B cell (primary cell): ENCODE measurements at regions not wholly inside any gene's neighbourhood (a gene's known extent, or its start where the extent isn't known, plus 50 kb on each side); places are given as distances from the start of the nearest gene placed in this dataset.

Source experiments
- ATAC-seq: fragments of 200-7000 bp; cut with Tn5 transposase; one replicate; pipeline ENCODE4 v1.10.0; 2021; ENCODE audit warnings: low read depth, mild to moderate bottlenecking, moderate number of reproducible peaks, moderate library complexity
- CTCF ChIA-PET: fragments of 350-600 bp; sonication (Branson Sonifier 250); formaldehyde crosslinking; loops from one replicate; lab custom pipeline; 2021; ENCODE audit warnings: antibody characterized with exemption, inconsistent platforms; lab: Charles Lee
- POLR2A ChIA-PET: fragments of 350-600 bp; sonication (Branson Sonifier 250); formaldehyde crosslinking; loops from one replicate; lab custom pipeline; 2021; ENCODE audit warnings: antibody characterized with exemption; lab: Charles Lee
- DNase-seq: peaks from one replicate; pipeline ENCODE4 v3.0.0; 2013
- H2AFZ ChIP-seq: 2 replicates; pipeline ENCODE4 v1.6.1; 2012; ENCODE audit warnings: mild to moderate bottlenecking, low read depth, low read length; ENCODE audit not compliant: insufficient read depth, poor library complexity, severe bottlenecking
- H3K27ac ChIP-seq, 2 donors: 1 replicate in 1 of 2; 2 replicates in 1 of 2; pipeline ENCODE4 v1.5.1; 2012 to 2013; ENCODE audit warnings: low read length in 2 of 2, mild to moderate bottlenecking in 2 of 2, moderate library complexity in 1 of 2
- H3K27me3 ChIP-seq, 4 experiments: fragments of 200-600 bp in 1 of 4; sonication (generic) in 1 of 4; replicated peaks in 1 of 4; 1 replicate in 2 of 4; 2 replicates in 2 of 4; pipeline versions ENCODE4 v1.6.1 to v1.7.0; 2013 to 2016; ENCODE audit warnings: low read length in 3 of 4, mild to moderate bottlenecking in 2 of 4, mixed read lengths in 1 of 4, moderate library complexity in 1 of 4; ENCODE audit not compliant: insufficient read depth in 4 of 4, control insufficient read depth in 3 of 4; ENCODE audit errors: control extremely low read depth in 1 of 4
- H3K36me3 ChIP-seq, 2 experiments: replicated peaks in 1 of 2; 1 replicate in 1 of 2; 2 replicates in 1 of 2; pipeline versions ENCODE4 v1.6.1 to v1.7.1; 2013; ENCODE audit warnings: low read length in 1 of 2; ENCODE audit not compliant: insufficient read depth in 2 of 2, control insufficient read depth in 1 of 2; ENCODE audit errors: control extremely low read depth in 1 of 2, extremely low read depth in 1 of 2
- H3K4me1 ChIP-seq, 2 donors: fragments of 200-600 bp in 1 of 2; sonication (generic) in 1 of 2; 1 replicate in 1 of 2; 2 replicates in 1 of 2; pipeline versions ENCODE4 v1.5.1 to v1.6.1; 2013 to 2017; ENCODE audit warnings: low read length in 2 of 2; ENCODE audit not compliant: control insufficient read depth in 2 of 2, insufficient read depth in 2 of 2
- H3K4me2 ChIP-seq: replicated peaks from 2 replicates; pipeline ENCODE3; 2012; ENCODE audit warnings: mild to moderate bottlenecking, low read depth, low read length; ENCODE audit not compliant: poor library complexity, severe bottlenecking
- H3K4me3 ChIP-seq, 5 experiments: fragments of 200-600 bp in 1 of 5; sonication (generic) in 1 of 5; 1 replicate in 3 of 5; 2 replicates in 2 of 5; pipeline versions ENCODE4 v1.5.1 to v1.7.0; 2011 to 2016; ENCODE audit warnings: low read length in 4 of 5, mild to moderate bottlenecking in 4 of 5, low read depth in 2 of 5, control low read depth in 1 of 5, moderate library complexity in 1 of 5; ENCODE audit not compliant: insufficient read depth in 1 of 5; ENCODE audit errors: control extremely low read depth in 1 of 5, extremely low read depth in 1 of 5
- H3K79me2 ChIP-seq: fragments of 200-600 bp; sonication (generic); one replicate; pipeline ENCODE4 v1.6.0; 2016; ENCODE audit warnings: low read length; ENCODE audit not compliant: control insufficient read depth, insufficient read depth
- H3K9ac ChIP-seq: fragments of 200-600 bp; sonication (generic); 2 replicates; pipeline ENCODE4 v1.6.1; 2017; ENCODE audit warnings: mild to moderate bottlenecking, low read length, moderate library complexity
- H3K9me3 ChIP-seq, 3 donors: one replicate each; pipeline versions ENCODE4 v1.6.1 to v1.7.1; 2013; ENCODE audit warnings: low read length in 2 of 3; ENCODE audit not compliant: control insufficient read depth in 2 of 3, insufficient read depth in 1 of 3; ENCODE audit errors: control extremely low read depth in 1 of 3
- H4K20me1 ChIP-seq: 2 replicates; pipeline ENCODE4 v1.6.0; 2012; ENCODE audit warnings: mild to moderate bottlenecking, low read length; ENCODE audit not compliant: insufficient read depth, control insufficient read depth, poor library complexity, severe bottlenecking
- H3K27ac Mint-ChIP-seq: one replicate; pipeline ENCODE4 v1.8.0; 2021; ENCODE audit warnings: mixed read lengths
- H3K27me3 Mint-ChIP-seq: one replicate; pipeline ENCODE4 v1.8.0; 2021; ENCODE audit warnings: mixed read lengths
- H3K4me1 Mint-ChIP-seq: one replicate; pipeline ENCODE4 v1.8.0; 2021; ENCODE audit warnings: mixed read lengths
- H3K4me3 Mint-ChIP-seq: one replicate; pipeline ENCODE4 v1.8.0; 2021; ENCODE audit warnings: mixed read lengths
- H3K9me3 Mint-ChIP-seq: one replicate; pipeline ENCODE4 v1.8.0; 2022; ENCODE audit warnings: mixed read lengths; ENCODE audit not compliant: insufficient read depth
- CTCF ChIP-seq: fragments of 200-600 bp; IDR thresholded peaks from one replicate; pipeline ENCODE4 v1.8.0; 2022; ENCODE audit warnings: antibody characterized with exemption, mild to moderate bottlenecking
- EZH2 ChIP-seq: IDR thresholded peaks from 2 replicates; pipeline ENCODE4 v1.6.1; 2012; ENCODE audit warnings: borderline replicate concordance, low read depth, mild to moderate bottlenecking, moderate library complexity, low read length; ENCODE audit not compliant: insufficient read depth, poor library complexity, severe bottlenecking
- WGBS: methylation state at CpG from one replicate; pipeline ENCODE4 v1.1.5; 2013; ENCODE audit warnings: missing lambda C conversion rate; ENCODE audit not compliant: insufficient coverage; 5-methylcytosine and 5-hydroxymethylcytosine counted together
- intact Hi-C: fragments of 100-400 bp; cut with micrococcal nuclease; formaldehyde crosslinking; loops from one replicate; pipeline ENCODE4 v1.10.0; 2022

GRCh38 chr3:144127014-144127413, 155.4 kb downstream of the DIPK2A start:
- TF ChIP-seq CTCF: no peak
- TF ChIP-seq EZH2: no peak
- WGBS: no CpG with 5 or more reads among the region's 3 CpGs
- H3K79me2 ChIP-seq: no peaks in the 10 kb centered on the region
- intact Hi-C loops: no loop called here
- H4K20me1 ChIP-seq: no peaks in the 10 kb centered on the region
- H3K36me3 ChIP-seq: no peaks in the 10 kb centered on the region
- no peak overlapping the region for H3K4me2 ChIP-seq
- no peak overlapping the region for H3K9ac ChIP-seq
- ATAC-seq: no peak
- H3K27me3 ChIP-seq: no peaks in the 10 kb centered on the region
- H3K27ac Mint-ChIP-seq: no peak overlapping the region
- no peak for DNase-seq
- H3K4me3 Mint-ChIP-seq: no peak overlapping the region
- H3K4me1 ChIP-seq: no peaks in the 10 kb centered on the region
- peaks cover 0 to 6% (median 0%) of the 10 kb centered on the region in 3 donors for H3K9me3 ChIP-seq
- peaks cover 4% of the 10 kb centered on the region for H3K9me3 Mint-ChIP-seq
- ChIA-PET CTCF (no interaction called here), POLR2A (no interaction called here)
- no peak overlapping the region for H3K4me3 ChIP-seq
- no peak overlapping the region for H3K27ac ChIP-seq
- no peak overlapping the region for H2AFZ ChIP-seq
- H3K4me1 Mint-ChIP-seq: peaks cover 6% of the 10 kb centered on the region
- peaks cover 4% of the 10 kb centered on the region for H3K27me3 Mint-ChIP-seq

GRCh38 chr3:144127700-144128099, 156.1 kb downstream of the DIPK2A start:
- no peak overlapping the region for H3K9ac ChIP-seq
- DNase-seq: no peak
- no peaks in the 10 kb centered on the region for H3K36me3 ChIP-seq
- POLR2A ChIA-PET: no interaction called here
- H2AFZ ChIP-seq: peak overlapping the region; percentile 34
- H3K79me2 ChIP-seq: no peaks in the 10 kb centered on the region
- no peak for TF ChIP-seq EZH2
- no peak for TF ChIP-seq CTCF
- peaks cover 0 to 6% (median 0%) of the 10 kb centered on the region in 3 donors for H3K9me3 ChIP-seq
- H3K9me3 Mint-ChIP-seq: peaks cover 4% of the 10 kb centered on the region
- H3K27ac Mint-ChIP-seq: no peak overlapping the region
- H4K20me1 ChIP-seq: no peaks in the 10 kb centered on the region
- H3K27me3 ChIP-seq: no peaks in the 10 kb centered on the region
- no peaks in the 10 kb centered on the region for H3K4me1 ChIP-seq
- H3K4me2 ChIP-seq: peak overlapping the region; percentile 29
- no peak overlapping the region for H3K4me3 ChIP-seq
- no peak for ATAC-seq
- no peak overlapping the region for H3K27ac ChIP-seq
- H3K4me1 Mint-ChIP-seq: peaks cover 6% of the 10 kb centered on the region
- H3K4me3 Mint-ChIP-seq: peak overlapping the region; percentile 56
- H3K27me3 Mint-ChIP-seq: peaks cover 2% of the 10 kb centered on the region
- WGBS: no CpG with 5 or more reads among the region's 2 CpGs
- CTCF ChIA-PET: no interaction called here
- intact Hi-C loops: no loop called here
